ENCODE measurements at regions not wholly inside any gene's neighbourhood (a gene's known extent, or its start where the extent isn't known, plus 50 kb on each side); places are given as distances from the start of the nearest gene placed in this dataset.

DNA sequence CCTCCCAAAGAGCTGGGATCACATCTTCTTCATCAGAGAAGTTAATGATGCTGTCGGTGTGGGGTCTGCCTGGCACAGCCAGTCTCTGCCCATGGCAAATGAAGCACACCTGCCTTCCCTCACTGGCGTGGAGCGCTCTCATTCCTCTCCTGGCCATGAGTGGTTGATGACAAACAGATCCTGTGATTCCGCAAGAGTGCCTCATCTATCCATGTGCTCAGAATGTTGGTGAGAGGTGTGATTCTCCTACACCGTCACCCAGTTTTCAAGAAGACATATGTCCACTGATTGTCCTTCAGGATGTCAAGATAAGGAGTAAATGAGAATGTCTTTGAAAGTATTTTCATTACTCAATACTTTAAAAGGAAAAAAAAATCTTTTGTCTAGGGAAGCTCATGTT is 97.5 kb upstream of the GGTLC1 start:
- no peaks in the 10 kb centered on the region for H3K27me3 ChIP-seq (ENCODE audit: control insufficient read depth, insufficient read depth, low read length)
- H3K9me3 ChIP-seq (ENCODE audit: control insufficient read depth, insufficient read depth, low read length), result no peaks in the 10 kb centered on the region
- DNase-seq (ENCODE audit: low read depth, low spot score), result no peak
- CTCF ChIA-PET, result no interaction called here
- TF ChIP-seq, protein P1, sequence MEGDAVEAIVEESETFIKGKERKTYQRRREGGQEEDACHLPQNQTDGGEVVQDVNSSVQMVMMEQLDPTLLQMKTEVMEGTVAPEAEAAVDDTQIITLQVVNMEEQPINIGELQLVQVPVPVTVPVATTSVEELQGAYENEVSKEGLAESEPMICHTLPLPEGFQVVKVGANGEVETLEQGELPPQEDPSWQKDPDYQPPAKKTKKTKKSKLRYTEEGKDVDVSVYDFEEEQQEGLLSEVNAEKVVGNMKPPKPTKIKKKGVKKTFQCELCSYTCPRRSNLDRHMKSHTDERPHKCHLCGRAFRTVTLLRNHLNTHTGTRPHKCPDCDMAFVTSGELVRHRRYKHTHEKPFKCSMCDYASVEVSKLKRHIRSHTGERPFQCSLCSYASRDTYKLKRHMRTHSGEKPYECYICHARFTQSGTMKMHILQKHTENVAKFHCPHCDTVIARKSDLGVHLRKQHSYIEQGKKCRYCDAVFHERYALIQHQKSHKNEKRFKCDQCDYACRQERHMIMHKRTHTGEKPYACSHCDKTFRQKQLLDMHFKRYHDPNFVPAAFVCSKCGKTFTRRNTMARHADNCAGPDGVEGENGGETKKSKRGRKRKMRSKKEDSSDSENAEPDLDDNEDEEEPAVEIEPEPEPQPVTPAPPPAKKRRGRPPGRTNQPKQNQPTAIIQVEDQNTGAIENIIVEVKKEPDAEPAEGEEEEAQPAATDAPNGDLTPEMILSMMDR (IDR thresholded peaks at IDR 0.05; ENCODE audit: low read depth, low read length), result no peak
- no peak overlapping the region for H3K27ac ChIP-seq (ENCODE audit: low read depth, low read length)
- H3K4me3 ChIP-seq (ENCODE audit: low read depth, low read length), result no peak overlapping the region
- POLR2A ChIA-PET, result no interaction called here

DNA sequence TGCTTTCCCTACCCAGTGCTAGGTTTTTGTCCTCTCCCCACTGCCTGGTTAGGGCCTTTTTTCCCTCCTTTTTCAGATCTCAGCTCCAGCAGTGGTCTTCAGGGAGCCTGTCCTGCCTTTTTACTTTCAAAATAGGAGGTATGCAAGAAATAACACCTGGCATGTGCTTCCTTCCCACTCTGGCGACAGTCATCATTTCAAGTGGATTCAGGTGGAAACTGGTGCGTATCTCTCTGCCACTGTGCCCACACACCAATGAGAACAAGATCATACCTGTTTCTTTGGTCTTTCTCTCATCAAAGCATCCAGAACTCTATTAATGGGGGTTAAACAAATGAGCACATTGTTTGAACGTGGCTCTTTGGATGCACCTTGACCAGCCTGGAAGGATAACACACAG is 95.7 kb upstream of the GGTLC1 start:
- TF ChIP-seq, protein P1 (IDR thresholded peaks at IDR 0.05; ENCODE audit: low read depth, low read length), result no peak
- no peak overlapping the region for H3K4me3 ChIP-seq (ENCODE audit: low read depth, low read length)
- no peaks in the 10 kb centered on the region for H3K9me3 ChIP-seq (ENCODE audit: control insufficient read depth, insufficient read depth, low read length)
- CTCF ChIA-PET, result no interaction called here
- DNase-seq (ENCODE audit: low read depth, low spot score), result no peak
- no peak overlapping the region for H3K27ac ChIP-seq (ENCODE audit: low read depth, low read length)
- POLR2A ChIA-PET, result no interaction called here
- H3K27me3 ChIP-seq (ENCODE audit: control insufficient read depth, insufficient read depth, low read length), result no peaks in the 10 kb centered on the region

DNA sequence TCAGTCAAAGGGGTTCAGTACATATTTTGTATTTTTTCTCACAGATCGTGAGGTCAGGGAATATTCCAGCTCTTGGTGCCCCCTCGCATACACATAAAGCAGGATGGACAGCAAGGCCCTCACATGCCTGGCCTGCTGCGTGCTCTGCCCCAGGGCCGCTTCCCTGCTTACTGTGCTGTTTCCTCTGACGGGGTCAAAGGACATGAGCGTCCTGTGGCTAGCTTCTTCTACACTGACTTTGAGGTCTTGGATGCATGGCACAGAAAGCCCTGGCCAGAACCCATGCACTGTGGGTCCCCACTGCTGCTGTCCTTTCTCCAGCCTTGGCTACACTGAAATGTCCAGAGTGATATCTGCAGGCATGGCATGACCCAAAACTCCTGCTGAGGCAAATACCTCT is 92.5 kb upstream of the GGTLC1 start:
- TF ChIP-seq, protein P1 (IDR thresholded peaks at IDR 0.05; ENCODE audit: low read depth, low read length), result no peak
- H3K27me3 ChIP-seq (ENCODE audit: control insufficient read depth, insufficient read depth, low read length), result no peaks in the 10 kb centered on the region
- POLR2A ChIA-PET, result no interaction called here
- no peaks in the 10 kb centered on the region for H3K9me3 ChIP-seq (ENCODE audit: control insufficient read depth, insufficient read depth, low read length)
- CTCF ChIA-PET, result no interaction called here
- no peak overlapping the region for H3K4me3 ChIP-seq (ENCODE audit: low read depth, low read length)
- DNase-seq (ENCODE audit: low read depth, low spot score), result no peak
- H3K27ac ChIP-seq (ENCODE audit: low read depth, low read length), result no peak overlapping the region

DNA sequence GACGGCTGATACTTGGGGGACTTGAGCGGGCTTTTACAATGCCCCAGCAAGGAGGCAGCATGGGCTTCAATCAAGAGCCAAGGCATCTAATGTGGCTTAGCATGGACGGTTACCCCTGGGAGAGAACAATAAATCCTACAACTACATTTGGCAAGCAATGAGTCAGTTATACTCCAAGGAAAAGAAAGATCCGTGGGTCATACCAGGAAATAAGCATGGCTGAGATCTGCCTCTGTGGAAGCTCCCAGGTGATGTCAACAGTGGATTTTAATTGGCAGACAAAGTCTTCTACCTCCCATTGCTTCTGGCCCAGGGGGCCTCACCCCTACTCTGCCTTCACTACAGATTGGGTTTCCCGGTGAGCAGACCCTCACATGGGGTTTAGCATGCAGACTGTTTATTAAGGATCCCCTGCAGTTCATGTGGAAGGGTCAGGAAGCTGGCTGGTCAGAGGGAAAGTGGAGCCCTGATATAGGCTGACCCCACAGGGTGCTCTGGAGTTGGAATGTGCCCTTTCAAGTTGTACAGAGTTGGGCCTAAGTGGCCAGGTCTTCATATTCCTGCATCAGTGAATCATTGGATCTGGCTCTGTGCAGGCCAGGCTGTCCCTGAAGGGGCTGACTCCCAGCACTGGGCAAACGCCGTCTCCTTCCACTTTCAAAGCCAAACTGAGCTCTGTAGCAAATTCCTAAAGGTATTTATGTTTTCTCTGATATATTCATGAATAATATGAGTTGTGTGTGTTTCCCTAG is 91.3 kb upstream of the GGTLC1 start:
- Histone ChIP-seq H3K27me3 (ENCODE audit: control insufficient read depth, insufficient read depth, low read length) (no peaks in the 10 kb centered on the region), H3K4me3 (ENCODE audit: low read depth, low read length) (no peak overlapping the region), H3K9me3 (ENCODE audit: control insufficient read depth, insufficient read depth, low read length) (no peaks in the 10 kb centered on the region), H3K27ac (ENCODE audit: low read depth, low read length) (no peak overlapping the region)
- TF ChIP-seq, protein P1 (IDR thresholded peaks at IDR 0.05; ENCODE audit: low read depth, low read length), result no peak
- CTCF ChIA-PET, result no interaction called here
- DNase-seq (ENCODE audit: low read depth, low spot score), result no peak
- POLR2A ChIA-PET, result interaction anchor here (0.6 kb wide), 1 partner anchor 19 kb away, joined by 4 read pairs; no protein-coding TSS in a partner anchor

DNA sequence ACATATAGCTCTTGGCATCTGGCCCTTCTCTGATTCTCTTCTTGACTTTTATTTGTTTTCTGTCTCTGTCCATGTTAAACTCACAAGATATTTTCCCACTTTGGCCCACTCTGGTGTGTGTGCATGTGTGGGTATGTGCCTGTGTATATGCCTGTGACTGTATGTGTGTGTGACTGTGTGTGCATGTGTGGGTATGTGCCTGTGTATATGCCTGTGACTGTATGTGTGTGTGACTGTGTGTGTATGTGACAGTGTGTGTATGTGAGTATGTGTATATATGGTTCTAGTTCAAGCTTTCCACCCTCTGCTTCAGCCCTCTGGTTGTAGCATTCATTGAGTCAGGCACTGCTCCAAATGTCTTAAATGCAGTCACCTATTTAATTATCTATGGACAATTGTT is 88.6 kb upstream of the GGTLC1 start:
- Histone ChIP-seq H3K4me3 (ENCODE audit: low read depth, low read length) (no peak overlapping the region), H3K27ac (ENCODE audit: low read depth, low read length) (no peak overlapping the region), H3K9me3 (ENCODE audit: control insufficient read depth, insufficient read depth, low read length) (no peaks in the 10 kb centered on the region), H3K27me3 (ENCODE audit: control insufficient read depth, insufficient read depth, low read length) (no peaks in the 10 kb centered on the region)
- TF ChIP-seq, protein P1 (IDR thresholded peaks at IDR 0.05; ENCODE audit: low read depth, low read length), result no peak
- ChIA-PET POLR2A (no interaction called here), CTCF (no interaction called here)
- no peak for DNase-seq (ENCODE audit: low read depth, low spot score)
